Hepatocyte (in vitro differentiated cells): ENCODE measurements at regions not wholly inside any gene's neighbourhood (a gene's known extent, or its start where the extent isn't known, plus 50 kb on each side); places are given as distances from the start of the nearest gene placed in this dataset.

ENCODE experiments used
- EZH2 ChIP-seq: fragments of 200-600 bp; sonication (generic); IDR thresholded peaks from 2 replicates; pipeline ENCODE4 v1.6.1; 2016; ENCODE audit warnings: antibody characterized with exemption, mild to moderate bottlenecking, borderline replicate concordance
- TF ChIP-seq, protein P1 (sequence below): fragments of 200-600 bp; sonication (generic); IDR thresholded peaks from 2 replicates; pipeline ENCODE4 v1.5.1; 2016; ENCODE audit warnings: antibody characterized with exemption, mild to moderate bottlenecking; ENCODE audit not compliant: poor library complexity

DNA sequence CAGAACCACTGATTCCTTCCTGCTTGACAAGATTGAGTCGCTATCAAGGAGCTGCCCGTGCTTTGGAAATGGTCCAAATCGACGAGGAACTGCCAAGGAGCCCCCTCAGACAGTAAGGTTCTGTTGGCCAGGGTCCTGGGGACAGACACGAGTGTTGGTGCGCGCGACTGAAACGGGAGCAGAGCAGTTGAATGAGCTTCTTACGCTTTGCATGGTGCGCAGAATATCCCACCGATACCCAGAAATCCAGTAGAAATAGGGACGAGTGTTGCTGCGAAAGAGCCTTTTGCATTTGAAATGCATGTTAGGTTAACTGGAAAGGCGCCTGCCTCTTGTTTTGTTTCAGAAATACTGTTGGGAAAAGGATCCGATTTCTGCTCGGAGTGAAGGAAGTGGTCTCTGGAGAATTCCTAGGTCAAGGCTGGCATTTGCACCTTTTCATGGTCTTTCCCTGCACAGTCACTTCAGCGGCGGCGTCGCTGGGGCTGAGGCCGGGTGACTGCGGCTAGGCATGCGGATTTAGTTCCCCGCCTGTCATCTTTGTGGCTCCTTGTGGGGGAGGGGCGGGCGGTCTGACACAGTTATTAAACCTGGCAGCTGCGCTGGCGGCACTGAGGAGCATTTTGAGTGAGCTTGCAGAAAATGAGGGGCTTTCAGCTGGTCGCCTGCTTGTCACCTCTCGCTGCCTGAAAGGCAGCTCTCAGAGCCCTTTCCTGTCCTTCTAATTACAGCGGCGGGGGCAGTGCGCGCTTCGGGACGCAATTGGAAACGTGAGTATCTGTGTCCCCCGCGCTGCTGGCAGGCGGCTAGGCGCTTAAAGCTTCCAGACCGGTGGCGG, 51.5 kb upstream of the TRIM2 start:
- TF ChIP-seq, protein P1, sequence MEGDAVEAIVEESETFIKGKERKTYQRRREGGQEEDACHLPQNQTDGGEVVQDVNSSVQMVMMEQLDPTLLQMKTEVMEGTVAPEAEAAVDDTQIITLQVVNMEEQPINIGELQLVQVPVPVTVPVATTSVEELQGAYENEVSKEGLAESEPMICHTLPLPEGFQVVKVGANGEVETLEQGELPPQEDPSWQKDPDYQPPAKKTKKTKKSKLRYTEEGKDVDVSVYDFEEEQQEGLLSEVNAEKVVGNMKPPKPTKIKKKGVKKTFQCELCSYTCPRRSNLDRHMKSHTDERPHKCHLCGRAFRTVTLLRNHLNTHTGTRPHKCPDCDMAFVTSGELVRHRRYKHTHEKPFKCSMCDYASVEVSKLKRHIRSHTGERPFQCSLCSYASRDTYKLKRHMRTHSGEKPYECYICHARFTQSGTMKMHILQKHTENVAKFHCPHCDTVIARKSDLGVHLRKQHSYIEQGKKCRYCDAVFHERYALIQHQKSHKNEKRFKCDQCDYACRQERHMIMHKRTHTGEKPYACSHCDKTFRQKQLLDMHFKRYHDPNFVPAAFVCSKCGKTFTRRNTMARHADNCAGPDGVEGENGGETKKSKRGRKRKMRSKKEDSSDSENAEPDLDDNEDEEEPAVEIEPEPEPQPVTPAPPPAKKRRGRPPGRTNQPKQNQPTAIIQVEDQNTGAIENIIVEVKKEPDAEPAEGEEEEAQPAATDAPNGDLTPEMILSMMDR: no peak
- TF ChIP-seq EZH2: no peak
